Panc1 (cell line): ENCODE measurements at regions not wholly inside any gene's neighbourhood (a gene's known extent, or its start where the extent isn't known, plus 50 kb on each side); places are given as distances from the start of the nearest gene placed in this dataset.

Experiments
- ATAC-seq: fragments of 200-7000 bp; cut with Tn5 transposase; 2 replicates; pipeline ENCODE4 v1.9.1; 2020; ENCODE audit warnings: mild to moderate bottlenecking, moderate library complexity
- BruUV-seq: library from RNA; stranded (reverse); fragments of 400-500 nt; replicated peaks from 2 replicates; lab custom pipeline; 2021; lab: Mats Ljungman, UMichigan
- CTCF ChIA-PET: fragments of 300-600 bp; sonication (Branson Sonifier 250); formaldehyde crosslinking; loops from one replicate; lab custom pipeline; 2022; ENCODE audit warnings: antibody characterized with exemption; lab: Charles Lee
- POLR2A ChIA-PET: fragments of 300-600 bp; sonication (Branson Sonifier 250); formaldehyde crosslinking; loops from one replicate; lab custom pipeline; 2022; ENCODE audit warnings: antibody characterized with exemption; lab: Charles Lee
- DNase-seq: peaks from one replicate; pipeline ENCODE4 v3.0.0-alpha.2; 2010; ENCODE audit warnings: low read depth, low spot score
- H3K27ac ChIP-seq: 2 replicates; pipeline ENCODE4 v1.5.1; 2011; ENCODE audit warnings: mild to moderate bottlenecking, low read length, inconsistent platforms
- H3K27me3 ChIP-seq: fragments of 200-500 bp; sonication (Bioruptor generic); 2 replicates; pipeline ENCODE4 v1.6.0; 2014; ENCODE audit warnings: low read length, inconsistent platforms; ENCODE audit not compliant: control insufficient read depth, insufficient read depth
- H3K36me3 ChIP-seq: fragments of 200-500 bp; sonication (Bioruptor generic); 2 replicates; pipeline ENCODE4 v1.5.1; 2014; ENCODE audit warnings: inconsistent platforms, mild to moderate bottlenecking, low read length, moderate library complexity; ENCODE audit not compliant: control insufficient read depth, insufficient read depth
- H3K4me1 ChIP-seq: 2 replicates; pipeline ENCODE4 v1.5.1; 2011; ENCODE audit warnings: inconsistent platforms, mild to moderate bottlenecking, low read length, moderate library complexity; ENCODE audit not compliant: control insufficient read depth, insufficient read depth
- H3K4me3 ChIP-seq, 2 experiments: 2 replicates each; pipeline ENCODE4 v1.5.1; 2011 to 2012; ENCODE audit warnings: low read depth in 2 of 2, low read length in 2 of 2, mild to moderate bottlenecking in 2 of 2, inconsistent platforms in 1 of 2, moderate library complexity in 1 of 2
- H3K9me3 ChIP-seq: fragments of 200-500 bp; sonication (Bioruptor generic); 2 replicates; pipeline ENCODE4 v1.5.1; 2014; ENCODE audit warnings: low read depth, mild to moderate bottlenecking, inconsistent platforms, low read length, moderate library complexity; ENCODE audit not compliant: control insufficient read depth, insufficient read depth
- CTCF ChIP-seq: fragments of 450-650 bp; IDR thresholded peaks from 2 replicates; pipeline ENCODE4 v1.5.1; 2017; ENCODE audit warnings: mild to moderate bottlenecking
- POLR2AphosphoS5 ChIP-seq: IDR thresholded peaks from 2 replicates; pipeline ENCODE4 v1.6.1; 2012; ENCODE audit warnings: mild to moderate bottlenecking, low read depth, low read length, moderate library complexity
- REST ChIP-seq, 2 experiments: IDR thresholded peaks; 2 replicates each; pipeline ENCODE4 v1.6.1; 2011 to 2012; ENCODE audit warnings: low read depth in 2 of 2, control low read depth in 1 of 2, low read length in 1 of 2, mild to moderate bottlenecking in 1 of 2, moderate library complexity in 1 of 2; ENCODE audit not compliant: insufficient read depth in 1 of 2
- SIN3A ChIP-seq: IDR thresholded peaks from 2 replicates; pipeline ENCODE4 v1.6.1; 2012; ENCODE audit warnings: low read depth, mild to moderate bottlenecking, low read length, moderate library complexity, borderline replicate concordance; ENCODE audit not compliant: insufficient read depth
- TCF7L2 ChIP-seq: IDR thresholded peaks from 2 replicates; pipeline ENCODE4 v1.6.1; 2011; ENCODE audit warnings: mild to moderate bottlenecking, low read depth, low read length, inconsistent platforms
- in situ Hi-C: cut with HindIII; loops from 2 replicates; pipeline ENCODE4 v1.10.0; 2016; ENCODE audit warnings: low sequenced_read_pairs, low pct_unique_long_range_greater_than_20kb
- intact Hi-C: fragments of 100-400 bp; cut with micrococcal nuclease; formaldehyde crosslinking; loops from one replicate; pipeline ENCODE4 v1.10.0; 2022; ENCODE audit not compliant: unreplicated experiment

- CTCF ChIA-PET = interaction anchor here (0.6 kb wide), 1 partner anchor 143 kb away, joined by 7 read pairs; no protein-coding TSS in a partner anchor
- no peak overlapping the region for H3K4me3 ChIP-seq
- BruUV-seq = no TSS peak
- in situ Hi-C loops (no loop called here), intact Hi-C loops (no loop called here)
- no peaks in the 10 kb centered on the region for H3K27me3 ChIP-seq
- H3K4me1 ChIP-seq = no peaks in the 10 kb centered on the region
- no peaks in the 10 kb centered on the region for H3K36me3 ChIP-seq
- TF ChIP-seq TCF7L2 = peak; percentile 55
- no peak for TF ChIP-seq REST (IDR thresholded peaks at IDR 0.05; ENCODE audit: insufficient read depth in 1 of 2, low read depth in 2 of 2, low read length in 1 of 2)
- DNase-seq (no peak), ATAC-seq (no peak)
- H3K27ac ChIP-seq = no peak overlapping the region
- POLR2A ChIA-PET = no interaction called here
- H3K9me3 ChIP-seq = no peaks in the 10 kb centered on the region
Measured at GRCh38 chr17:69712801-69713311, 298.4 kb downstream of the MAP2K6 start.

- POLR2A ChIA-PET = no interaction called here
Measured at GRCh38 chr17:69713815-69714214, 299.3 kb downstream of the MAP2K6 start.

More at GRCh38 chr17:69713815-69714214, 299.3 kb downstream of the MAP2K6 start:
- in situ Hi-C loops (no loop called here), intact Hi-C loops (no loop called here)
- no peaks in the 10 kb centered on the region for H3K36me3 ChIP-seq
- DNase-seq (no peak), ATAC-seq (no peak)
- H3K4me1 ChIP-seq = no peaks in the 10 kb centered on the region
- CTCF ChIA-PET = no interaction called here
- no peak for TF ChIP-seq SIN3A
- no peak for TF ChIP-seq REST (IDR thresholded peaks at IDR 0.05; ENCODE audit: insufficient read depth in 1 of 2, low read depth in 2 of 2, low read length in 1 of 2)
- TF ChIP-seq TCF7L2 = no peak
- TF ChIP-seq POLR2AphosphoS5 = no peak
- TF ChIP-seq CTCF = no peak
- BruUV-seq = no TSS peak
- H3K27me3 ChIP-seq = no peaks in the 10 kb centered on the region
- no peaks in the 10 kb centered on the region for H3K9me3 ChIP-seq
- H3K27ac ChIP-seq = no peak overlapping the region
- H3K4me3 ChIP-seq = no peak overlapping the region
